ENCODE measurements at regions not wholly inside any gene's neighbourhood (a gene's known extent, or its start where the extent isn't known, plus 50 kb on each side); places are given as distances from the start of the nearest gene placed in this dataset.

GRCh38 chr7:46982928-46983327, 599.0 kb downstream of the TNS3 start:
- no peak overlapping the region for H2BK20ac ChIP-seq (ENCODE audit: low read length)
- H3K79me1 ChIP-seq (ENCODE audit: low read depth, low read length) = no peaks in the 10 kb centered on the region
- no peaks in the 10 kb centered on the region for H3K27me3 ChIP-seq (replicated peaks in 1 of 4; ENCODE audit: control insufficient read depth in 3 of 4, extremely low read depth in 1 of 4, insufficient read depth in 3 of 4, low read length in 3 of 4)
- no peaks in the 10 kb centered on the region for H4K20me1 ChIP-seq (replicated peaks in 1 of 2; ENCODE audit: control insufficient read depth in 1 of 2, insufficient read depth in 2 of 2, low read length in 2 of 2)
- H4K5ac ChIP-seq (ENCODE audit: insufficient read length, low read depth, low read length) = no peak overlapping the region
- H3K4ac ChIP-seq (replicated peaks; ENCODE audit: insufficient read length, low read depth, low read length) = no peak overlapping the region
- H3K79me2 ChIP-seq (ENCODE audit: control insufficient read depth in 1 of 2, insufficient read depth in 2 of 2, low read length in 2 of 2) = no peaks in the 10 kb centered on the region
- CTCF ChIA-PET (ENCODE audit: partially characterized antibody) = no interaction called here
- H3K23ac ChIP-seq (ENCODE audit: insufficient read length) = no peak overlapping the region
- H2BK120ac ChIP-seq (replicated peaks; ENCODE audit: low read depth, low read length) = no peak overlapping the region
- H2AFZ ChIP-seq (ENCODE audit: low read length) = no peak overlapping the region
- POLR2A ChIA-PET (ENCODE audit: partially characterized antibody) = no interaction called here
- no peaks in the 10 kb centered on the region for H3K36me3 ChIP-seq (ENCODE audit: control insufficient read depth in 2 of 4, insufficient read depth in 4 of 4, low read length in 3 of 4)
- H2BK15ac ChIP-seq (ENCODE audit: low read length) = no peak overlapping the region
- H2BK5ac ChIP-seq (ENCODE audit: low read depth, low read length) = no peak overlapping the region
- 93% methylated on average over 8 of the region's 8 CpGs; no CpG with 5 or more reads in 1 of the 2 experiments for WGBS, 2 experiments (ENCODE audit: extremely low coverage in 1 of 2, insufficient coverage in 1 of 2, insufficient read length in 1 of 2, insufficient replicate concordance in 2 of 2, low coverage in 1 of 2, low lambda C conversion rate in 2 of 2, missing lambda C conversion rate in 1 of 2)
- H3K9me3 ChIP-seq (ENCODE audit: insufficient read depth in 2 of 2, low read depth in 1 of 2, low read length in 1 of 2) = no peaks in the 10 kb centered on the region
- TF ChIP-seq GTF2F1 (IDR thresholded peaks at IDR 0.05; ENCODE audit: borderline replicate concordance, low read depth, low read length) (no peak), RFX5 (IDR thresholded peaks at IDR 0.05; ENCODE audit: borderline replicate concordance, low read depth, low read length) (no peak), EGR1 (IDR thresholded peaks at IDR 0.05; ENCODE audit: borderline replicate concordance, low read depth, low read length) (no peak), BACH1 (IDR thresholded peaks at IDR 0.05; ENCODE audit: low read length) (no peak), POLR2AphosphoS5 (IDR thresholded peaks at IDR 0.05; ENCODE audit: low read depth, low read length) (no peak), RBBP5 (IDR thresholded peaks at IDR 0.05; ENCODE audit: borderline replicate concordance, low read depth, low read length) (no peak), POLR2A (IDR thresholded peaks at IDR 0.05; ENCODE audit: control extremely low read depth in 1 of 2, low read depth in 2 of 2, low read length in 2 of 2) (no peak), JUND (IDR thresholded peaks at IDR 0.05; ENCODE audit: low read length) (no peak)
- H3K56ac ChIP-seq (replicated peaks; ENCODE audit: insufficient read length, low read depth, low read length) = no peak overlapping the region
- H3K23me2 ChIP-seq (ENCODE audit: low read depth, low read length) = no peaks in the 10 kb centered on the region
- H3K4me1 ChIP-seq (replicated peaks in 1 of 4; ENCODE audit: control insufficient read depth in 3 of 4, insufficient read depth in 4 of 4, low read length in 3 of 4) = no peaks in the 10 kb centered on the region
- no peak overlapping the region for H3K14ac ChIP-seq (ENCODE audit: insufficient read length)
- FAIRE-seq (no peak), DNase-seq (ENCODE audit: low read depth in 1 of 2, low spot score in 2 of 2) (no peak)
- no peak overlapping the region for H2AK5ac ChIP-seq (ENCODE audit: low read depth, low read length)
- no peak overlapping the region for H3K9ac ChIP-seq (replicated peaks in 1 of 4; ENCODE audit: extremely low read depth in 1 of 4, low read depth in 3 of 4, low read length in 3 of 4)
- H2BK12ac ChIP-seq (ENCODE audit: low read depth, low read length) = no peak overlapping the region
- no peak overlapping the region for H4K8ac ChIP-seq (ENCODE audit: extremely low read depth, insufficient read depth, low read length)
- no peak overlapping the region for H3K18ac ChIP-seq (ENCODE audit: extremely low read depth, low read length)
- H4K91ac ChIP-seq (replicated peaks; ENCODE audit: insufficient read length, low read length) = no peak overlapping the region
- H3K27ac ChIP-seq (ENCODE audit: low read depth, low read length) = no peak overlapping the region
- H3K4me3 ChIP-seq (ENCODE audit: extremely low read depth in 1 of 4, insufficient read depth in 2 of 4, low read depth in 3 of 4, low read length in 4 of 4) = no peak overlapping the region
- H3K4me2 ChIP-seq (ENCODE audit: insufficient read depth in 1 of 2, low read depth in 2 of 2, low read length in 2 of 2) = no peak overlapping the region

All from H1 (cell line).